GM12878 (cell line): ENCODE measurements at regions not wholly inside any gene's neighbourhood (a gene's known extent, or its start where the extent isn't known, plus 50 kb on each side); places are given as distances from the start of the nearest gene placed in this dataset.

Source experiments
- CBFB ChIP-seq: IDR thresholded peaks from 2 replicates; pipeline ENCODE4 v1.6.1; 2016; ENCODE audit warnings: antibody characterized with exemption, low read depth
- JUNB ChIP-seq: IDR thresholded peaks from 2 replicates; pipeline ENCODE4 v1.6.1; 2016; ENCODE audit warnings: antibody characterized with exemption, mild to moderate bottlenecking
- POLR2A ChIP-seq: IDR thresholded peaks from 2 replicates; pipeline ENCODE4 v1.6.1; 2011; ENCODE audit warnings: low read depth, mild to moderate bottlenecking, low read length
- POLR2AphosphoS5 ChIP-seq: IDR thresholded peaks from 2 replicates; pipeline ENCODE4 v1.6.1; 2011; ENCODE audit warnings: mild to moderate bottlenecking, low read length, inconsistent platforms
- POU2F2 ChIP-seq: IDR thresholded peaks from 3 replicates; pipeline ENCODE4 v1.6.1; 2011; ENCODE audit warnings: low read depth, mild to moderate bottlenecking, low read length, borderline replicate concordance
- ZNF274 ChIP-seq: IDR thresholded peaks from one replicate; pipeline ENCODE4 v1.8.0; 2011; ENCODE audit not compliant: insufficient read length, insufficient read depth
- TF ChIP-seq, protein P1 (sequence below), 3 experiments: IDR thresholded peaks in 2 of 3; conservative IDR thresholded peaks in 1 of 3; 2 replicates each; pipeline ENCODE4 v1.5.1; 2011; ENCODE audit warnings: low read depth in 3 of 3, low read length in 3 of 3, mild to moderate bottlenecking in 3 of 3, control low read depth in 2 of 3, moderate library complexity in 2 of 3, inconsistent platforms in 1 of 3, mixed read lengths in 1 of 3; ENCODE audit not compliant: control insufficient read depth in 2 of 3, insufficient read depth in 1 of 3; ENCODE audit errors: extremely low read depth in 1 of 3

DNA sequence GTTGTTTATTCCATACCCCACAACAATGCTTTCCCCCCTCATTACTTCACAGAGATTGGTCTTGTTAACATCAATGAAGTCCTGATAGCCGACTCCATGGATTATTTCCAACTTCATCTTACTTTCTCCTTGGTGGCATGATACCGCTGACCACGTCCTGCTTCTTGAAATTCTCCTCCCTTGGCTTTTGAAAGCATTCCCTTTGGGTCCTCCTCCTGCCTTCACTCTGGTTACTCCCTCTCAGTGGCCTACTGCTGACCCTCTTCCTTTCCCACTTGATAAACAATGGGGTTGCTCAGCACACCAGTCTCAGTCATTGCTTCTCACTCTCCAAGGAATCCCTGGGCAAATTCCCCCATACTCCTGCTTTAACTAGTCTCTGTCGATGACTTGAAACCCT is 283.9 kb downstream of the SEC61B start:
- TF ChIP-seq, protein P1, sequence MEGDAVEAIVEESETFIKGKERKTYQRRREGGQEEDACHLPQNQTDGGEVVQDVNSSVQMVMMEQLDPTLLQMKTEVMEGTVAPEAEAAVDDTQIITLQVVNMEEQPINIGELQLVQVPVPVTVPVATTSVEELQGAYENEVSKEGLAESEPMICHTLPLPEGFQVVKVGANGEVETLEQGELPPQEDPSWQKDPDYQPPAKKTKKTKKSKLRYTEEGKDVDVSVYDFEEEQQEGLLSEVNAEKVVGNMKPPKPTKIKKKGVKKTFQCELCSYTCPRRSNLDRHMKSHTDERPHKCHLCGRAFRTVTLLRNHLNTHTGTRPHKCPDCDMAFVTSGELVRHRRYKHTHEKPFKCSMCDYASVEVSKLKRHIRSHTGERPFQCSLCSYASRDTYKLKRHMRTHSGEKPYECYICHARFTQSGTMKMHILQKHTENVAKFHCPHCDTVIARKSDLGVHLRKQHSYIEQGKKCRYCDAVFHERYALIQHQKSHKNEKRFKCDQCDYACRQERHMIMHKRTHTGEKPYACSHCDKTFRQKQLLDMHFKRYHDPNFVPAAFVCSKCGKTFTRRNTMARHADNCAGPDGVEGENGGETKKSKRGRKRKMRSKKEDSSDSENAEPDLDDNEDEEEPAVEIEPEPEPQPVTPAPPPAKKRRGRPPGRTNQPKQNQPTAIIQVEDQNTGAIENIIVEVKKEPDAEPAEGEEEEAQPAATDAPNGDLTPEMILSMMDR (IDR thresholded peaks at IDR 0.05 in 2 of 3, conservative IDR thresholded peaks at IDR 0.05 in 1 of 3; ENCODE audit: control insufficient read depth in 2 of 3, extremely low read depth in 1 of 3, insufficient read depth in 1 of 3, low read depth in 3 of 3, low read length in 3 of 3): no peak
- TF ChIP-seq POLR2A (no peak), ZNF274 (no peak), CBFB (no peak), POU2F2 (no peak), JUNB (no peak), POLR2AphosphoS5 (no peak)
